IPS DF 4.7 (cell line): ENCODE measurements at regions not wholly inside any gene's neighbourhood (a gene's known extent, or its start where the extent isn't known, plus 50 kb on each side); places are given as distances from the start of the nearest gene placed in this dataset.
"Not testable (repeated sequence)": the region's sequence is repeated elsewhere in the genome, so short reads cannot be mapped to it uniquely, and the experiment has no call there.

Experiments
- DNase-seq: peaks from one replicate; pipeline ENCODE4 v3.0.0-alpha.2; 2013; ENCODE audit warnings: low spot score; ENCODE audit errors: extremely low read depth

DNA sequence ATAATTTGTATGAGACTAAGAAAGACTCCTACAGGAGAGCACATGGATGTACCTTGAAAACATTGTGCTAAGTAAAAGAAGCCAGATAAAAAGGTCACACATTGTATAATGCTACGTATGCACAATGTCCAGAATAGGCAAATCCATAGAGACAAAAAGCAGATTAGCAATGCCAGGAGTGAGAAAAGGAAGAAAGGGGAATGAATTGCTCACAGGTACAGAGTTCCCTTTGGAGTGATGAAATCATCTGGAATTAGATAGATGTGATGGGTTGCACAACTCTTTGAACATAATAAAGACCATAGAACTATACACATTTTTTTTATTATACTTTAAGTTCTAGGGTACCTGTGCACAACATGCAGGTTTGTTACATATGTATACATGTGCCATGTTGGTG is 1218.9 kb upstream of the TMEM132C start:
- no peak for DNase-seq

DNA sequence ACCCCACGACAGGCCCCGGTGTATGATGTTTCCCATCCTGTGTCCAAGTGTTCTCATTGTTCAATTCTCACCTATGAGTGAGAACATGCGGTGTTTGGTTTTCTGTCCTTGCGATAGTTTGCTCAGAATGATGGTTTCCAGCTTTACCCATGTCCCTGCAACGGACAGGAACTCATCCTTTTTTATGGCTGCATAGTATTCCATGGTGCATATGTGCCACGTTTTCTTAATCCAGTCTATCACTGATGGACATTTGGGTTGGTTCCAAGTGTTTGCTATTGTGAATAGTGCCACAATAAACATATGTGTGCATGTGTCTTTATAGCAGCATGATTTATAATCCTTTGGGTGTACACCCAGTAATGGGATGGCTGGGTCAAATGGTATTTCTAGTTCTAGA is 1218.4 kb upstream of the TMEM132C start:
- not testable (repeated sequence) for DNase-seq

DNA sequence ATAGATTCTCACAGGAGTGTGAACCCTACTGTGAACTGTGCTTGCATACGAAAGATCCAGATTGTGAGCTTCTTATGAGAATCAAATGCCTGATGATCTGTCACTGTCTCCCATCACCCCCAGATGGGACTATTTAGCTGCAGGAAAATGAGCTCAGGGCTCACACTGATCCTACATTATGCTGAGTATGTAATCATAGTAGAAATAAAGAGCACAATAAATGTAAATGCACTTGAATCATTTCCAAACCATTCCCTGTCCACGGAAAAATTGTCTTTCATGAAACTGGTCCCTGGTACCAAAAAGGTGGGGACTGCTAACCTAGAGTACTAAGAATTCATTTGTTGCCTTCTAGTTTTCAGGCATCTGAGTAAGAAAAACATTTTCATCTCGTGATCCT is 1215.8 kb upstream of the TMEM132C start:
- no peak for DNase-seq

DNA sequence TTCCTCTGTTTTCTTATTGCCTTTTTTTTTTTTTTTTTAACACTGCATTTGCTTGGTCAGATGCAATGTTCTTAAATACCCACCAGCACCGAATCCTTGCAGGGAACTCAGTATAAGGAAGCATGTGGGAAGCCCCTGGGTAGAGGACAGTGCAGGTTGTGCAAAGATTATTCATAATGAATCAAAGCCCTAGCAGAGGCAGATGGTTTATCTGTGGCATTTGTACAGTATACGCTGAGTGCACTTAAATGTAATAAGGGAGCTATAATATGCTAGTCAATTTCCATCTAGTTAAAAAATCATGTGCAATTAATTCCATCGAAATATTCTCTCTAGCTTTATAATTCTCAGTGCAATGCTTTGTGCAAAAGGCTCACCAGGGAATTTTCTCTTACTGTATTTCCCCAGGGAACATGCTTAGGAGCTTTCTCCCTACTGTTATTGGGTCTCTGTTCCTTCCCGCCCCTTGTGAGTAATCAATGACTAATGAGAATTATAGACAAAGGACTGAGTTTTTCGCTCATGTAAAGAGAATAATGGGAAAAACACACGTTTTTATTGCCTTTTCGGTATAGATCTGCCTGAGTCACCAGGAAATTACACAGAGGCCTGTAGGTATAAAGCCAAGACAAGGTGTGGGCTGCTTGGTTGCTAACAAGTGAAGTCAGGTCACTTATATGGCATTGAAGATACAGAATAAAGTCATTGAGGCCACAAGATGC is 1214.3 kb upstream of the TMEM132C start:
- no peak for DNase-seq

DNA sequence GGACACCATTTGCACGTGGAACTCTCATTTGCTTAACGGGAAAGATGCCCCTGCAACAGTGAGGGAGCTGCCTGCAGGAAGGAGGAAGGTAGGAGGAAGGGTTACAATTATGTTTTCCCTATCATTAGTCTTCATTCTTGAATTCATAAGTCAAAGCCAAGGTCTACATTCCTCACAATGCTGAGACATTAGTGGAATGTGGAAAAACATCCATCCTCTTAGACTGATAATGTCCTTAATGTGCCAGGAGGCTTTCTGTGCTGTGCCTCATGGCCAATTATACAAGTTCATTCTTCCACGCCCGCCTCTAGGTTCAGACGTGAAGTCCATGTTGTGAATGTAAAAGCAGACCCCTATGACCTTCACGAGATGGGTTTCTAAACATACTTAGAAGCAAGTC is 1212.4 kb upstream of the TMEM132C start:
- no peak for DNase-seq

DNA sequence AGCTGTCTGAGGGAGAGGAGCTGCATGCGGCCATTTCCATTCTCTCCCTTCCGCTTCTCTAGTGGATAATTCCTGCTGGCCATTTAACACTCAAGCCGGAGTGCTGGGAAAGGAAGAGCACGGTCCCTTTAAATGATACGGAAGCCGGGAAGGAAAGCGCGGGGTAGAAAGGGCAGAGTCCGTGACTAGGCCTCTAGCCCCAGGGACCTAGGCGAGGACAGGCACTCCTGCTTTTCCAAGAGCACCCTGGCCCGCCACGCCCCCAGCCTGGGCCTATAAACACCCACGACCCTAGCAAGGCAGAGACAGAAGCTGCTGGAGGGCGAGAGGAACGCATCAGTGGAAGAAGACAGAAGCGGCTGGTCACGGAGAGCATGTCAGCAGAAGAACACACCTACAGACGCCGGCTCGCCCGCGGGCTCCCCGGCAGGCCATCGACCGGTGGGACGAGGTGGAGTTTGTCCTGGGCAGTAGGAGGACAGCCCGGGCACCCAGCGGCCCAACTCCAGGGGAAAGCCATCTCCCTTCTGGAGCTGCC is 1206.6 kb upstream of the TMEM132C start:
- DNase-seq = no peak

DNA sequence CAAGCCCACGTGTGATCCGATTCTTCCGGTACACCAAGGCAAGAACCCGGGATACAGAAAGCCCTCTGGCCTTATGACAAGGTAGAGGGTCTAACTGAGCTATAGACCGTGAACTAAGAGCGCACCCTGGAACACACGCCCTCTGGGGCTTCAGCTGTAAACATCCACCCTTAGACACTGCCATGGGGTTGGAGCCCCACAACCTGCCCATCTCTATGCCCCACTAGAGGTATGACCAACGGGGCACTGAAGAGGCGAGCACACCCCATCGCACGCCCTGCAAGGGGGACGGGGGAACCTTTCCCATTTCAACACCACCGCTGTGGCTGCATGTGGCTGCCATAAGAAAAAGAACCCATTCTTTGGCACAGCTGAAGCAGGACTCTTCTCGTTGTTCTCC is 1206.0 kb upstream of the TMEM132C start:
- DNase-seq = no peak

DNA sequence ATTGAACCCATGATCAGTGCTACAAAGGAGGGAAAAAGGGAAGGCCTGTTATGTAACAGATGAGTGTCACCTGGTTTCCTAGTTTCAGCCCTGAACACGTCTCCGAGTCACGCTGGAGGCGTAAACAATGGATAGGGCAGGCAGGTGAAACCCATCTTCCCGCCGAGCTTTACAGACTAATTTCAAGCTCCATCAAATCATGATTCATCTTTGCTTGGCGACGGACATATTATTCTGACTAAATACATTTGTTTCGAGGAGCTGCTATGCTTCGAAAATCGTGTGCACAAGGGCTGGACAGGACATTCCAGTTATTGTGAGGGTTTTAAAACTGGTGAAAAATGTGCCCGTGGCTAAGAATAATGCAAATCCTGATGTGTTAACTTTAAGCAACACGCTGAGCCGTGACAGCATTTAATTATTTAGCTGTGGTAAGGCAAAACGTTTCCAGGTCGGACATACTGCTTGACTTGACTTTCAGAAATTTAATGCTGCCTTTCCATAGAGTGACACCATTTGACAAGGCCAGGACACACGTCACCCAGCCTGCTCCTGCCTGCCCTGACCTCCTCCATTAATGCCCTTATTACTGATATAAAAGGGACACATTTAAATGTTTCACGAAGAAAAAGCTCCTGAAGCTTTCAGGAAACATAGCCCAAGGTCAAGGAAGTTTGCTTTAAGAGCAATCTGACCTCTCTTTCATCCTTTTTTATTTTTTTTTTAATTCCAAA is 1203.5 kb upstream of the TMEM132C start:
- DNase-seq = no peak

DNA sequence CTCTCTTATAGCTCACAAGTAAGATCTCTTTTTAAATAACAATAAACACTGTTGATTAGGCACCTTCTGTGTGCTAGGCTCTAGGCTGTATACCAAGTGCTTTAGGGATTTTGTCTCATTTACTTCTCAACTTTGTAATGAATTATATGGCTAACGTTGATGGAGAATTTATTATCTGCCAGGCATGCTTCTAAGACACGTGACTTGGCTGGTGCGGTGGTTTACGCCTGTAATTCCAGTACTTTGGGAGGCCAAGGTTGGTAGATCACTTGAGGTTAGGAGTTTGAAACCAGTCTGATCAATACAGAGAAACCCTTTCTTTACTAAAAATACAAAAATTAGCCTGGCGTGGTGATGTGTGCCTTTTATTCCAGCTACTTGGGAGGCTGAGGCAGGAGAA is 1202.8 kb upstream of the TMEM132C start:
- DNase-seq = no peak

DNA sequence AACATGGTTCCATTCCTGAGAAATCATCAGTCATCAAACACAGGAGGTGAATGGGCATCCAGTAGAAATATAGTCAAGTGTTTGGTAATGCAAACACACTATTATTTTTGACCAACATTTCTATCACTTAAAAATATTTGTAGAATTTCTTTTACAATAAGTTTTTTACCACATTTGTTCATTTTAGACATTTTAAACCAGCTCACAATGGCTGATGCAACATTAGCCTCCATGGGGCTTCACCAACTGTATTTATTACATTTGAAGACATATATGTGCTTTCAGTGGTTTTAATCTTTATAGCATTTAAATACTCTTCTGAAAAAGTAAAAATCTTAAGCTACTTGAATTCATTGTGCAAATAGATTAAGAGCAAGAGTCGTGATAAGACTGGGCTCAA is 1201.4 kb upstream of the TMEM132C start:
- DNase-seq = no peak

DNA sequence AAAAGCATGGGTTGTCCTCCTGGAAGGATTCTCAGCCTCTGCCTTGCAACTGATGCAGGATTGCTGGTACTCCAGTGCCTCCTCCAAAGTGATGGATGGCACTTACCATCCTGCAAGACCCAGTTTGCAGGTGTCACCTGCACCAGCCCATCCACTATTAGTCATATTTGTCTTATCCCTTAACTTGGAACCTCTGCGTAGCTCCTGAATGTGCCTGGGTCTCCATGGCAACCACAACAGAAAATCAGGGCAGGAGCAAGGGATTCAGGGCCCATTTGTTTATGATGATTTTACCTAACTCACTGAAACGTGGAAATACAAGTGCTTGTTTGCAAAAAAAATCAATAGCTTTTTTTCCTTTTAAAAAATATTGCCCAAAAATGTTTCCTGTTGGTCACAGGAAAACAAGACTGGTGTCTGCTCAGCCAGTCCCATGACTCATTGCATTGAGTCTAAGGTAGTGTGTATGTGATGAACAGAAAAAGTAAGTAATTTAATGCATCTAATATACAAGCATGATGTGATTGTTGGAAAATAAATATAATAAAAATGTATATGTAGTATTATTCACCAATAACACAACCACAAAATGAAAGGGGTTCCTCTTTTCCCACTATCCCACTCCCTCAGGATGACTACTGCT is 1196.3 kb upstream of the TMEM132C start:
- no peak for DNase-seq

DNA sequence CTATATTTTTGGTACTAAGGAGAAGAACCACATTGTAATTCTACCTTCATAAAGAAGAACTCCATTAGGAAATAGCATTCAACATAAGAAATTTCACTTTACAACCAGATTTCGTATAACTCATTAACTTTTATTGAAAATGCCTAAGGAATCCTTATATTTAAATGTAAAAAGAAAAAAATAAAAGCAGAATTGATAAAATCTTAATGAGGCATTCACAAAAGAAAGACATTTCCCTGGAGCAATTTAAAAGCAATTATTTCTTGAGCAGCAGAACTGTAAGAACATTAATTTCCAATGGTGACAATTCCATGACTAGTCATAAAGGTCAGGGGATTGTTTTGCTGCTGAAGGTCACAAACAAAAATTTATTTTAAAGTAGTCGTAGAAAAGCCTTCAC is 1192.8 kb upstream of the TMEM132C start:
- DNase-seq = no peak

DNA sequence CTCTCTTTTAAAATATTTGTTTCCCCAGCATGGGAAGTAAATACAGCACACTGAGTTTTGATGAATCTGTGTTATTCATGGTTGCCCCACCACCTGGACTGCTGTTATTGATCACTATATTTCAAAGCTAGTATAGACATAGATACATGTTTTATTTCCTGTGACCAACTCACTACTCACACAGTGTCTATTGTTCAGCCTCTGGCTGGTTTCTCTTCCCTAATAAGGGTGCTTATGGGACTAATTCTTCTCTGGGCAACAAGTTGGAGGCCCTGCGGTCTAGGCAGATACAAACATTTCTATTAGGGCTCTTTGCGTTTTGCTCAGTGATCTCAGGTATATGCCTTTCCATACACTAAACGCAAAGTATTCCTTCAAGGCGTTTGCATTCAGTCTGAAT is 1191.0 kb upstream of the TMEM132C start:
- DNase-seq = no peak

DNA sequence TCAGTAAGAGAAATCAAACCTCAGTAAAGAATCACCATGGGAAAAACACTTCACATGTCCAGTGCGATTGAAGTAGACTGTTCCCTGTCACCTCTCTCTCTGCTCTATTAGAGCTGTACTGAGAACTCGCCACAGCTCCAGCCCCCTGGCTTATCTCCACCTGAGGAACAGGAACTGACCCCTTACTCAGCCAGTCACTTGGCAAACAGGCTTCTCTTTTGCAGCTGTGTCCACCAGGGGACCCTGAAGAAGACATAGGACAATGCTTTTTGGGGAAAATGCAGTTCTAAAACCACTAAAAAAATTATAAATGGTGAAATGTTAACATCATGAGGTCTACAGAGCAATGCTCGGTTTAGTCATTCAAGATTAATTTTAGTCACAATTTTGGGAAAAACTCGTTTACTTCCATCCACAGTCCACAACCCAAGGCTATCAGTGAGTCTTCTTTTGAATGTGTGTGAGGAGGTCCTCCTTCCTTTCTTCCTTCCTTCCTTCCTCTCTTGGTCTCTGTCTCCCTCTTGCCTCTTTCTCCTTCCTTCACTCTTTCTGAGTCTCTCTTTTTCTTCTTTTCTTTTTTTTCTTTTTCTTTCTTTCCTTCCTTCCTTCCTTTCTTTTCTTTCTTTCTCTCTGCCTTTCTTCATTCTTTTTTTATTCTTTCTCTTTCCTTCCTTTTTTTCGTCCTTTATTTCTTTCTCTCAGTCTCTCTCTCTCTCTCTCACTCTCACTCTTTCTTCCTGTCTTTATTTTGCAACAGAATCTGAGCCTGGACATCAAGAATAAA is 1189.5 kb upstream of the TMEM132C start:
- no peak for DNase-seq

DNA sequence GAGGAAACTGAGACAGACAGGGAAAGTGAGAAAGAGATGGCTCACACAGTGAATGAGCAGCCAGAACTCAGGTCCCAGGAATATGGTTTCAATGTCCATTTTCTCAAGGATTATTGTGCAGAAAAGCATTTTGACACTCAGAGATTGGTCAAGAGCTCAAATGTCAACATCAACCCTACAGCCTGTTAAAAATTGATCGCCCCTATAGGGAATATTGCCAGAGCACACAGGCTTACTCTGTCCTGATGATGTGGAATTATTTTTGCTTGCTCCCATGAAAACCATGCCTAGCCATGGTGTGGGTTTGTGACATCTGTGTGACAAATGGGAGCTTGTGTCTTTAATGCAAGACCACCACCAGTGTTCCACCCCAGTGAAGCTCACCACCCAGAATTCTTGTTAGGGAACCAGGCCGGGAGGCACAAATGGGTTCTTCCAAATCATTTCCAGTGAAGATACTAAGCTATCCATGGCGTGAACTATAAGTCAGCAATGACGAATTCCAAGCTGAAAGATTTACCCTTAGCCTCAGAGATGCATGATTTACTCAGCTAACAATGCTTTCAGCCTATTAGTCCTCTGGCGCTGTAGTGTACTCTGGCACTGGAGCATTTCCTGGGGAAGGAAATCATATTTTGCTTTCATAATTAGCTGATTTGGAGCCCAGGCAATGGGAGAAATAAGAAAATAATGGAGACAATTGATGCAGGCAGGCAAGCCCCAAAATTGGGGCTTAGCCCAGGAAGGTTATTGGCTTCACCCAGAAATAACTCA is 1188.2 kb upstream of the TMEM132C start:
- DNase-seq = no peak

DNA sequence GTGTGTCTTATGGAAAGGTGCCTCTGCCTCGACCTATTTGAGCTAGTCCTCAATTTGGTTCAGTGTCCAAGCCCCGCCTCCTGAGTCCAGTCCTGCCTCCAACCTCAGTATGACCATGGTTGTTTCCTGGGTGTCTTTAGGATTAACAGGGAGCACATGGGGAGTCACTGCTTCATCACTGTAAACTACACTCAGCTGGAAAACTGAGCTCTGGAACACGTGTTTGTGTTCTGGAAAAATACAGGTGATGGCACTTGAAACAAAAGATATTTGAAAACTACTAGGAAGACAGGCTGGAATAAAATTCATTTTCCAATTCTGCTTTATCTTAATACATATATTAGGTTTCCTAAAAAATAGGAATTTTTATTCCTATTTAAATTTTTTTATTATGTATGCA is 1187.3 kb upstream of the TMEM132C start:
- DNase-seq = no peak

DNA sequence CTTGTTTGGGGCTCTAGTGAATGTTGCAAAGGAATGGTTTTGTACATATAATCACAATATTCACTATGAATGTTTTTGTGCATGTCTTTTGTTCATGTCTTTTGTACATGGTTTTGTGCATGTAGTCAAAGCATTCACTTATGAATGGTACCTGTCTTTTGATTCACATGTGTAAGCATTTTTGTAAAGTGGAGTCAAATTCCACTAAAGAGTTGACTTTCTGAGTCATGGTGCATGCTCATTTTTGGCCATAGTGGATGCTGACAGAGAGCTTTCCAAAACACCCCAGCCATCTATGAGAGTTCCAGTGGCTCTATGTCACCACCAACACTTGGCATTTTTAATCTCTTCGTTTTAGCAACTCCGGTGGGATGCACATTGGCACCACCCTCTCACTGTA is 1185.9 kb upstream of the TMEM132C start:
- DNase-seq = no peak

DNA sequence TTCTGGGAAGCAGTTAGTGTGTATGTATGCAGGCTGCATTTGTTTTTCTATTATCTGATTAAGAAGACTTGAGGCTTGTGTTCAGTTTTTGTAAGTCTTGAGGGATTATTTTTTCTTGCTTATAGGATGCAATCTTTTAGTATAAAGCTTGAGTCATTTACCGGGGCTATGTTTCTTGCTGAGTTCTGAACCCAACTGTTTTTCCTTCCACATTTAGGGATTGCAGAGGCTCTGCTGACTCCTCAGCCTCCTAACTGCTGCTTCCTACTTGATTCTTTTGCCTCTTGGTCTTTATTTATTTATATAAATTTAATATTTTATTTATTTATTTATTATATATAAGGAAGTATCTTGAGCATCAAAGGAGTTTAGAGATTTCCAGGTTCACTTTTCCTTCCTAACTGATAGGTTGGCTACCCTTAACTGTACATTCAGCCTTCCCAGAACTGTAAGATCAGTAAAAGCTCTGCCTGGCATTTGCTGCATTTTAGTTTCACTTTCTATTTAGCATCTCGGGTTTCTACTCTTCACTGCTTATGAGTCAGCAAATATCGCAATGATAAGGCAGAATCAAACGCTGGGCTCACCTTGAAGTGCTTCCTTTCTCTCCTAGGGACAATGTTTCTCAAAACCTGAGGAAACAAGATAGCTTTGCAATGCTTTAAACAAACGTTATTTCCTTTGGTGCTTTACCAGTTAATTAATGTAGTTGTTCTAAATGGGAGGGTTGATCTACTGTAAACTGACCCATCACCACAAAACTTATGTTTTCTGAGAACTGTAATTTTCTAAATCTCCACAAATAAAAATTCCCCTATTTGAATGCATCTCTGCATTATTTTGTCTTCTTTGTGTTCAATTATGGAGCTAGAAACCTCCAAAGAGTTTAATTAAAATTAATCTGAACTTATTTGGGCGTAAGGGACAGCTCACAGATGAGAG is 1183.7 kb upstream of the TMEM132C start:
- DNase-seq = no peak

DNA sequence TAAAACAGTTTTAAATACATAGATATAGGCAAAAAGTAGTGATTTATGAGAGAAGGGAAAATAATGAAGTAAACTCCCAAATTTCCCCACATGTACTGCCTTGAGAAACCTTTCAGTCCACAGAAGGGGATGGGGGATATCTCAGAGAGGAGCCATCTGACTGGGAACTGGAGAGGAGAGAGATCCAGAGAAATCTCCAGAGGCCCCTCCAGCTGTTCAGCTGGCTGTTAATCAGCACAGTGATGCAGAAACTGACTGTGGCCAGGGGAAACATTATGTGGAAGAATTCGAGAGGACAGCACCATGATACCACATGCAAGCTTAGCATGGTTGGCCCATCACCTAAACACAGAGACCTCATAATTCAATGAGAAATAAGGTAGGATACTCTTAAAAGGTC is 1165.9 kb upstream of the TMEM132C start:
- no peak for DNase-seq

DNA sequence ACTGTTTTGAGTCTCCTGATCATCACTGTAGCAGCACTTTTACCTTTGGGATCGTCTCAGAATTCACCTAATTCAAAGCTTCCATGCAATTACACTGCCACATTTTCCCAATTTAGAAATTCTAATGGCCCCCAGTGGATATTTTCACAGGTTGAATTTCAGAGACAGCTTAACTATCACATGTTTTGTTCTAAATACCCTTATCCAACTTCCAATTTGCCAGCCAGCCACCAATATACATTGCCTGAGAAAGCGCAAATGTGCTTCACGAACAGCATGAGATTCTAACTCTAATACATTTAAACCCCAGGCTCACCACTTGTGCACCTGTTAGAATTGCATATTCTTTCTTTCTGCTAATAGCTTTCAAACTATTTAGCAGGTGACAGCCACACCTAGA is 1160.9 kb upstream of the TMEM132C start:
- DNase-seq = no peak
